Pancreas (tissue), 10 donors: ENCODE measurements at regions not wholly inside any gene's neighbourhood (a gene's known extent, or its start where the extent isn't known, plus 50 kb on each side); places are given as distances from the start of the nearest gene placed in this dataset.

Experiments
- ATAC-seq, 4 donors: fragments of 200-7000 bp; cut with Tn5 transposase; one replicate each; pipeline versions ENCODE4 v1.8.0 to v1.9.1; 2020; ENCODE audit warnings: mild to moderate bottlenecking in 4 of 4, moderate library complexity in 4 of 4
- DNase-seq, 6 donors: peaks; one replicate each; pipeline ENCODE4 v3.0.0-alpha.2; 2020
- FAIRE-seq: peaks from 2 replicates; lab custom pipeline; 2012; peaks lifted over from hg19 to GRCh38; lab: Jason Lieb, UNC
- H3K27ac ChIP-seq, 4 donors: fragments of 200-600 bp; sonication (generic); 1 replicate in 3 of 4; 2 replicates in 1 of 4; pipeline versions ENCODE4 v1.5.0 to v1.8.0; 2020
- H3K27me3 ChIP-seq, 4 donors: fragments of 200-600 bp; one replicate each; pipeline ENCODE4 v1.8.0; 2021
- H3K36me3 ChIP-seq, 3 donors: fragments of 200-600 bp; sonication (generic) in 1 of 3; one replicate each; pipeline versions ENCODE4 v1.5.0 to v1.8.0; 2020 to 2021
- H3K4me1 ChIP-seq, 3 donors: fragments of 200-600 bp; one replicate each; pipeline ENCODE4 v1.8.0; 2021
- H3K4me3 ChIP-seq, 4 donors: fragments of 200-600 bp; sonication (generic) in 2 of 4; one replicate each; pipeline versions ENCODE4 v1.5.0 to v1.8.0; 2020 to 2021
- H3K9me3 ChIP-seq, 4 donors: fragments of 200-600 bp; one replicate each; pipeline ENCODE4 v1.8.0; 2021
- CTCF ChIP-seq, 4 donors: fragments of 200-600 bp; sonication (generic) in 3 of 4; IDR thresholded peaks; one replicate each; pipeline versions ENCODE4 v1.5.0 to v1.8.0; 2021; ENCODE audit warnings: antibody characterized with exemption in 4 of 4
- WGBS, 2 donors: extraction: QIAGEN DNeasy Blood & Tissue Kit; methylation state at CpG; one replicate each; pipeline ENCODE4 v1.1.7; 2013; 5-methylcytosine and 5-hydroxymethylcytosine counted together
- intact Hi-C, 3 donors: fragments of 100-400 bp; cut with DNase I; formaldehyde crosslinking; loops; one replicate each; pipeline versions ENCODE4 v1.11.1 to v1.14.2; 2022
- donor health status: healthy with polysubstance abuse.
- donor health status: DM: no; HTN: no; CAD: no; lungs with moderate emphysema.
- donor health status: DM: no; HTN: no; CAD: no.
- donor health status: control.
- donor health status: control.
- donor health status: Bipolar disorder and iron deficiency.
- donor health status: DM: yes; HTN: yes; CAD: no.
- donor health status: DM: no; HTN: no; CAD: no.
- donor health status: DM: no; HTN: no; CAD: no.
- donor health status: DM: yes; HTN: yes; CAD: no.

GRCh38 chr15:39124155-39124552, 456.7 kb upstream of the THBS1 start:
- no peak for FAIRE-seq
- intact Hi-C loops = no loop called here
- no peaks in the 10 kb centered on the region for H3K27me3 ChIP-seq
- H3K4me1 ChIP-seq = peaks cover 7 to 23% (median 20%) of the 10 kb centered on the region in 3 donors
- ATAC-seq = no peak
- no peaks in the 10 kb centered on the region for H3K9me3 ChIP-seq
- no peak overlapping the region for H3K27ac ChIP-seq
- no peak for TF ChIP-seq CTCF (IDR thresholded peaks at IDR 0.05)
- DNase-seq = no peak
- 81 to 85% methylated on average over 7 of the region's 7 CpGs for WGBS, 2 donors
- no peaks in the 10 kb centered on the region for H3K36me3 ChIP-seq
- no peak overlapping the region for H3K4me3 ChIP-seq

- no peak for ATAC-seq
- WGBS, 2 donors = 81 to 87% methylated on average over 6 of the region's 6 CpGs
- H3K27me3 ChIP-seq = no peaks in the 10 kb centered on the region
- H3K27ac ChIP-seq = no peak overlapping the region
- TF ChIP-seq CTCF (IDR thresholded peaks at IDR 0.05) = no peak
- DNase-seq = no peak
- no peaks in the 10 kb centered on the region for H3K36me3 ChIP-seq
- H3K9me3 ChIP-seq = no peaks in the 10 kb centered on the region
- intact Hi-C loops = no loop called here
- H3K4me3 ChIP-seq = no peak overlapping the region
- H3K4me1 ChIP-seq = peaks cover 7 to 24% (median 20%) of the 10 kb centered on the region in 3 donors
- no peak for FAIRE-seq
These were observed 456.2 kb upstream of the THBS1 start for GRCh38 chr15:39124553-39125171.

- H3K36me3 ChIP-seq = no peaks in the 10 kb centered on the region
- FAIRE-seq = no peak
These were observed 455.7 kb upstream of the THBS1 start for GRCh38 chr15:39125226-39125625.

GRCh38 chr15:39125904-39126303, 455.0 kb upstream of the THBS1 start:
- TF ChIP-seq CTCF (IDR thresholded peaks at IDR 0.05) = peak in 3 of 4 donors; percentile 13 to 42 (median 20)
- FAIRE-seq (no peak), ATAC-seq (peak in 2 of 4 donors; percentile 42 to 43), DNase-seq (peak in 1 of 6 donors; percentile 25)
- WGBS, 2 donors = 33 to 41% methylated on average over 4 of the region's 4 CpGs
- Histone ChIP-seq H3K36me3 (no peaks in the 10 kb centered on the region), H3K9me3 (no peaks in the 10 kb centered on the region), H3K4me3 (no peak overlapping the region), H3K27me3 (no peaks in the 10 kb centered on the region), H3K27ac (no peak overlapping the region), H3K4me1 (peaks cover 7 to 24% (median 20%) of the 10 kb centered on the region in 3 donors)
- intact Hi-C loops = no loop called here

More at GRCh38 chr15:39125226-39125625, 455.7 kb upstream of the THBS1 start:
- intact Hi-C loops = no loop called here
- DNase-seq (no peak), ATAC-seq (no peak)
- TF ChIP-seq CTCF (IDR thresholded peaks at IDR 0.05) = no peak
- Histone ChIP-seq H3K27ac (no peak overlapping the region), H3K9me3 (no peaks in the 10 kb centered on the region), H3K27me3 (no peaks in the 10 kb centered on the region), H3K4me3 (no peak overlapping the region), H3K4me1 (peaks cover 7 to 24% (median 20%) of the 10 kb centered on the region in 3 donors)
- 53 to 69% methylated on average over 2 of the region's 2 CpGs for WGBS, 2 donors

- FAIRE-seq = no peak
- Histone ChIP-seq H3K27me3 (no peaks in the 10 kb centered on the region), H3K4me1 (peaks cover 7 to 24% (median 20%) of the 10 kb centered on the region in 3 donors), H3K4me3 (no peak overlapping the region), H3K9me3 (no peaks in the 10 kb centered on the region), H3K36me3 (no peaks in the 10 kb centered on the region), H3K27ac (peak overlapping the region in 2 of 4 donors; percentile 22 to 66)
- TF ChIP-seq CTCF (IDR thresholded peaks at IDR 0.05) = no peak
- DNase-seq = no peak
- intact Hi-C loops = no loop called here
- 12 to 15% methylated on average over 2 of the region's 2 CpGs for WGBS, 2 donors
- peak in 3 of 4 donors; percentile 28 to 50 (median 42) for ATAC-seq
These were observed 453.6 kb upstream of the THBS1 start for GRCh38 chr15:39127151-39127790.
